ENCODE measurements at regions not wholly inside any gene's neighbourhood (a gene's known extent, or its start where the extent isn't known, plus 50 kb on each side); places are given as distances from the start of the nearest gene placed in this dataset.

DNA sequence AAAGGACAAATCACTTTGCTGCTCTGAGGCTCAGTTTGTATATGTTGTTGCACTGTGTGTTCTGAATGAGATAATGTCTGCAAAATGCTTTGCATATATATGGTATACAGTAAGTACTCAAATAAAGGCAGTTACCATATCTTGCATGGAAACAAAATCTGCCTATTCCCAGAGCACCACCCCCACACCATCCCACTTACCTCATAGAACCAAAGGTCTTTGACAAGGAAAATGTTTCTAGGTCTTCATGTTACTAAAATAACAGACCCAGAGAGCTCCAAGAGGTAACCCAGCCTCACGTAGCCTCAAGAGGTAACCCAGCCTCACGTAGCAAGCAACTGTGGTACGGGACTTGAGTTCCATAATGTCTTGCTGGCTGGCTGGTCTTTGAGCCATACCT is 71.6 kb upstream of the CMKLR1 start:
- TF ChIP-seq, protein P1, sequence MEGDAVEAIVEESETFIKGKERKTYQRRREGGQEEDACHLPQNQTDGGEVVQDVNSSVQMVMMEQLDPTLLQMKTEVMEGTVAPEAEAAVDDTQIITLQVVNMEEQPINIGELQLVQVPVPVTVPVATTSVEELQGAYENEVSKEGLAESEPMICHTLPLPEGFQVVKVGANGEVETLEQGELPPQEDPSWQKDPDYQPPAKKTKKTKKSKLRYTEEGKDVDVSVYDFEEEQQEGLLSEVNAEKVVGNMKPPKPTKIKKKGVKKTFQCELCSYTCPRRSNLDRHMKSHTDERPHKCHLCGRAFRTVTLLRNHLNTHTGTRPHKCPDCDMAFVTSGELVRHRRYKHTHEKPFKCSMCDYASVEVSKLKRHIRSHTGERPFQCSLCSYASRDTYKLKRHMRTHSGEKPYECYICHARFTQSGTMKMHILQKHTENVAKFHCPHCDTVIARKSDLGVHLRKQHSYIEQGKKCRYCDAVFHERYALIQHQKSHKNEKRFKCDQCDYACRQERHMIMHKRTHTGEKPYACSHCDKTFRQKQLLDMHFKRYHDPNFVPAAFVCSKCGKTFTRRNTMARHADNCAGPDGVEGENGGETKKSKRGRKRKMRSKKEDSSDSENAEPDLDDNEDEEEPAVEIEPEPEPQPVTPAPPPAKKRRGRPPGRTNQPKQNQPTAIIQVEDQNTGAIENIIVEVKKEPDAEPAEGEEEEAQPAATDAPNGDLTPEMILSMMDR (IDR thresholded peaks at IDR 0.05; ENCODE audit: low read length, missing control alignments) = no peak
- no peak overlapping the region for H3K4me3 ChIP-seq (replicated peaks; ENCODE audit: low read depth, low read length)
- DNase-seq (ENCODE audit: low read depth) = no peak

DNA sequence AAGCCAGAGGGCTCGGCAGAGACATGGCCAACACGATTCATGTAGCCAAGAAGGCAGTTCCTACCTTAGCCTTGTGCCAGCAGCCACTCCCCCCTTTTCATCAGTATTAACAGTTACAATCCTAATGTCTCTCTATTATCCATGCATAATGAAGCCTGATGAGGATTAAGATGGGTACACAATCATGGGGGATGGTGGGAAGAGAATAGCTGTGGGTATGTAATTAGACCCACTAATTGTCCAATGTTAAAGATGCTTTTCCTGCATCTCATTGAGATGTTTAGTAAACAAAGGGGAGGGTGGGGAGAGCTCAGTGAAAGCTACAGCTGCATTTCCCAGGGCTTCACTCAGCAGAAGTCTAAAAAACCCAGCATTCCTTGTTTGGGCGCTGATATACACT is 70.4 kb upstream of the CMKLR1 start:
- TF ChIP-seq, protein P1 (IDR thresholded peaks at IDR 0.05; ENCODE audit: low read length, missing control alignments) = no peak
- no peak overlapping the region for H3K4me3 ChIP-seq (replicated peaks; ENCODE audit: low read depth, low read length)
- DNase-seq (ENCODE audit: low read depth) = no peak

DNA sequence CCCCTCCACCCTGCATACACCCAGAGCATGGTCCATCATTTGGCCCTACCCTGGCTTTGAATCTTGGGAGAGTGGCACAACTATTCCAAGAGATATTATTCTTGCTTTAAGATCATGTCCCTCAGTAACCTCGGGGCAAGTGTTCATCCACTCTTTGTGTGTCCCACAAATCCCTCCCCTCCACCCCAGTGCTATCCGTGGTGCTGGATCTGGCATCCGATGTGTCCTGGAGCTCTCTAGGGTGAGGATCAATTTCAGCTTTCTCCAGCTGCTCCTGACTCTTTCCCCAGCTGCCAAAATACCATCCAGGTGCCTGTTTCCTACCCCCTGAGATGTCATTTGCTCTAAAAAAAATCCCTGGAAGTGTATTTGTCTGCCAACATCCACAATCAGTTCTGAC is 64.8 kb upstream of the CMKLR1 start:
- H3K4me3 ChIP-seq (replicated peaks; ENCODE audit: low read depth, low read length) = no peak overlapping the region
- no peak for DNase-seq (ENCODE audit: low read depth)
- TF ChIP-seq, protein P1 (IDR thresholded peaks at IDR 0.05; ENCODE audit: low read length, missing control alignments) = no peak

DNA sequence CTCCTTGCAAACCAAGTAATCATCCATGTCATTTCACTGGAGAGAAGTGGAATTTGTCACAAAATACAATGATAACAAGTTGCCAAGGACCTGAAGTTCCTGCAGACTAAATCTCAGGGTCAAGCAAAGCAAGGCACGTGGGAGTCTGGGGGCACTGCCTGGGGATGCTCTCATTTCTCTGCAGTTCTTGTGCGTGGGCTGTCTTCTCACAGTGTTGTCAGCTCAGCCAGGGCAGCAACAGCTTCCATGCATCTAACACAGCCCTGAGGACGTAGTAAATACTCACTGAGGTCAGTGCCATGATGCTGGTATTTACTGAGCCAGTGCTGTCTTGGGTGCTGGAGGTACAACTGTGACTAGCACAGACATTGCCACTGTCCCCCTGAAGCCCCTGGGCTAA is 62.9 kb upstream of the CMKLR1 start:
- no peak overlapping the region for H3K4me3 ChIP-seq (replicated peaks; ENCODE audit: low read depth, low read length)
- DNase-seq (ENCODE audit: low read depth) = no peak
- TF ChIP-seq, protein P1 (IDR thresholded peaks at IDR 0.05; ENCODE audit: low read length, missing control alignments) = no peak

DNA sequence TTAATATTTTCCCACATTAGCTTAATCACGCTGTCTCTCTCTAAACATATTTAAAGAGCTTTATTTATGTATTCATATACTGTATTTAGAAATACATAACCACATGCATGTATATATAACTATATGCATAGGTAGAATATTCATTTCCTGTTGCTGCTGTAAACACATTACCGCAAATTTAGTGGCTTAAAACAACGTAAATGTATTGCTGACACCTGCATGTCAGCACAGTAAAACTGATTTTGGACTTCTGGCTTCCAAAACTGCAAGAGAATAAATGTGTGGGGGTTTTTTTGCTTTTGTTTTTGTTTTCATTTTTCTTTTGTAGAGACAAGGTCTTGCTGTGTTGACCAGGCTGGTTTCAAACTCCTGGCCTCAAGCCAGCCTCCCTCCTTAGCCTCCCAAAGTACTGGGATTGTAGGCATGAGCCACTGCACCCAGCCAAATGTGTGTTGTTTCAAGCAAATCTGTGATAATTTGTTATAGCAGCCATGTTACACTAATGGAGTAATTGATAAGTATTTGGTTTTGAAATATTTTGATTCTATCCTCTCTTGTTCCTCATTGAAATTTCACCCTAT is 61.9 kb upstream of the CMKLR1 start:
- no peak overlapping the region for H3K4me3 ChIP-seq (replicated peaks; ENCODE audit: low read depth, low read length)
- no peak for DNase-seq (ENCODE audit: low read depth)
- TF ChIP-seq, protein P1 (IDR thresholded peaks at IDR 0.05; ENCODE audit: low read length, missing control alignments) = no peak

DNA sequence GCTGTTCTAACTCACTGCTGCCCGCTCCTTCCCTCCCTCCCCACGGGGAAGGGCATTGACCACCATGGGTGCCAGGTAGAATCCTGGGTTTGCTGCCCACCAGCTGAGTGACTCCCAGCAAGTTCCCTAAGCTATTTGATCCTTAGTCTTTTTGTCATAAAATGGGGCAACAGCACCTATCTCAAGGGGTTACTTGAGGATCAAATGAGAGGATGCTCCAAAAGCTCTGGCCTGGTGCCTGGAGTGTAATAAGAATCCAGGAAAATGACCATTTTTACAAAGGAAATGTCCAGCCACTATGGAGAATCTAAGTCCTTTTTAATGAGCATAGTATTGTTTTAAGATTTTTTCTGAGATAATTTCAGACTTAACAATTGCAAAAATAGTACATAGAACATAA is 61.4 kb upstream of the CMKLR1 start:
- no peak for DNase-seq (ENCODE audit: low read depth)
- TF ChIP-seq, protein P1 (IDR thresholded peaks at IDR 0.05; ENCODE audit: low read length, missing control alignments) = no peak
- no peak overlapping the region for H3K4me3 ChIP-seq (replicated peaks; ENCODE audit: low read depth, low read length)

DNA sequence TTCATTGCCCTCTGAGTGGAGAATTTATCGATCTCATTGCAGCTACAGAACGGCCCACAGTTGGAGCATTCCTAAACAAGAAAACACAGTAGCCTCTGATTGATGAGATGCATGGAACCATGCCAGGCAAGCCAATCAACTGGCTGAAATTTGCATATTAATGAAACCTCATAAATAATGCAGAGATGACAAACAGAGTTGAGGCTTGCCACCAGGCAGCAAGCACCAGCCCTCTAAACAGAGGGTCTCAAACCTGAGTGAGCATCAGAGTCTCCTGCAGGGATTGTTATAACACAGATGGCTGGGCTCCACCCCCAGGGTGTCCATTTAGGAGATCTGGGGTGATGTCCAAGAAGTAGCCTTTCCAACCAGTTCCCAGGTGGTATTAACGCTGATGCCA is 60.9 kb upstream of the CMKLR1 start:
- TF ChIP-seq, protein P1 (IDR thresholded peaks at IDR 0.05; ENCODE audit: low read length, missing control alignments) = no peak

More for the DNA sequence above, 60.9 kb upstream of the CMKLR1 start:
- no peak for DNase-seq (ENCODE audit: low read depth)
- H3K4me3 ChIP-seq (replicated peaks; ENCODE audit: low read depth, low read length) = no peak overlapping the region
